Skin of body (tissue), 1 donor: ENCODE measurements at regions not wholly inside any gene's neighbourhood (a gene's known extent, or its start where the extent isn't known, plus 50 kb on each side); places are given as distances from the start of the nearest gene placed in this dataset.

ENCODE experiments used
- DNase-seq: peaks from one replicate; lab custom pipeline; 2025; lab: John Stamatoyannopoulos, UW

DNA sequence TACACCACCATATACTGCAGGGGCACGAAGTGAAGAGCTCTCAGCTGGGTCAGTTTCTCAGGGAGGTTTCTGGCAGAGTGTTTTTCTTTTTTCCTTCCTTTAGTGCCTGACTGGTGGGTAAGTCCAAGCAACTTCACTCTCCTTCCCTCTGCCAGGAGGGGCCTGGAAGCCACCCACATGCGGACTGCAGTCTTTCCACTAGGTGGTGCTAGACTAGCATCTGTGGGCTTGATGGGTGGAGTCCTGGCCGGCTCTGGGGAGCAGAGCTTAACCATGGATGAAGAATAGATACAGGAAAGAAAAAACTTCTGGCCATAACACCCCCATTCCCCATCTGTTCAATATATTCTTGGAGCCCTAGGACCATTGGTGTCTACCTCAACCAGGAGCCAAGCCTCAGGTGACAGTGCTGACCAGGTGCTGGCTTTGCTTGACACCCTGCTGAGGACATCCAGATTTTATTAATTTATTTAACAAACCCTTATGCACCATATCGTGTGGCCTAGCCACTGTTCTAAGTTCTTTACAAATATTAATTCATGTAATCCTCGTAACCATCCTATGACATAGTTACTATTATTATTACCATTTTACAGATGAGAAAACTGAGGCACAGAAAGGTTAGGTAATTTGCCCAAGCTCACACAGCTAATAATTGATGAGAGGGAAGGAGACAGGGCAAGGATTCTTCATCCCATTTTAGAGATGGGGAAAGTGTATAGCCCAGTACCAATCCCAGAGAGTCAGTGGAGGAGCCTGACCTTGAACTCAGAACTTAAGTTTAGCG lies 126.7 kb upstream of the CSF3R start:
- DNase-seq, result no peak

DNA sequence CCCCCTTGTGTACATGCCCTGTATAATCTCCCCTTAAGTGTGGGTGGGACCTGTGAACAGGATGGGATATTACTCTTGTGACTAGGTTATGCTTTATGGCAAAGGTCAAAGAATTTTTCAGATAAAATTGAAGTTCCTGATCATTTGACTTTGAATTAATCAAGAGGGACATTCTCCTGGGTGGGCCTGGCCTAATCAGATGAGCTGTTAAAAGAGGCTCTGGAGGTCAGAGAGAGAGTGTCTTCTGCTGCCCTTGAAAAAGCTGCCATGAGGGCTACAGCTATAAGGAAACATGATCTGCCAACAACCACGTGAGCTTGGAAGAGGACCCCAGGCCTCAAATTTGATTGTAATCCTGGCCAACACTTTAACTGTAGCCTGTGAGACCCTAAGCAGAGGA lies 125.6 kb upstream of the CSF3R start:
- no peak for DNase-seq

DNA sequence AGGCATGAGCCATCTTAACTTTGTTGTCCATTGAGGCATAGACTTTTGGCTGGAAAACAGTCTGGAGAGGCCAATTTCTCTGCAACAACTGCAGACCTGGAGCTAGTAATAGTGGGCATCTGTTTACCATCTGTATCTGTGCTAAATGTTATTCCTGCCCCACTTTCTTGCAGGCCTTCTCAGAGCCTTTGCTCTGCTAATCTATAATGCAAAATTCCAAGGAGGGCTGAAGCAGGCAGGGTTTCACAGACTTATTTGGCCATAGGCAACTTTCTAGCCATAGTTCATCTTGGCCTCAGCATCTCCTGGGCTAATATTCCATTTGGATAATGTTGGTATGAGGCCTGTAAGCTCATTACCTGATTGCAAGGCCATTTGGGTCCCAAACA lies 124.5 kb upstream of the CSF3R start:
- no peak for DNase-seq

DNA sequence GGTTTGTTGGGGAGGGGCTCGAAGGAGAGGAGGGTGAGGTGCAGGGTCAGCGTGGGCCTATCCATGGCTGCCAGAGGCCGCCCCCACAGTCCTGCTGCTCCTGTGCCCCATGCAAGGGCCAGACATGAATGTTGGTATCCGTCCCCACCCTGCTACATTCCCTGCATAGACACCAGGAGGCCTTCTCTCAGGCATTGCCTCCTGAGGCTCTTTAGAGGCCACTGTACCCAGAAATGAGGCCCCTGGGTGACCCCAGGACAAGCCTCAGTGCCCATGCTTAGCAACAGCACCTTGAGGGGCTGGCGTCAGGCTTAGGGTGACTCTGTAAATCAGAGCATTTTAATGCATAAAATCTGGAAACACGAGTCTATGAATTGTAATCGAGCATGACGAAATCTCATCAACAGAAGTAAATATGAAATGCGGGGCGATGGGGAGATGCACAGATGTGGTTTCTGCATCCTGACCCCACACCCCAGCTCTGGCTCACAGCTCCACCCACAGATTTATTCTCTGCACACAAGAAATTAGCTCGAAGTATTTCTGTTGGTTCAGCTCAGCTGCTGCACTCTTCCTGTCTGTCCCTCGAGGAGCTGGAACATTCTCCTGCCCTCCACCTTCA lies 124.0 kb upstream of the CSF3R start:
- no peak for DNase-seq

DNA sequence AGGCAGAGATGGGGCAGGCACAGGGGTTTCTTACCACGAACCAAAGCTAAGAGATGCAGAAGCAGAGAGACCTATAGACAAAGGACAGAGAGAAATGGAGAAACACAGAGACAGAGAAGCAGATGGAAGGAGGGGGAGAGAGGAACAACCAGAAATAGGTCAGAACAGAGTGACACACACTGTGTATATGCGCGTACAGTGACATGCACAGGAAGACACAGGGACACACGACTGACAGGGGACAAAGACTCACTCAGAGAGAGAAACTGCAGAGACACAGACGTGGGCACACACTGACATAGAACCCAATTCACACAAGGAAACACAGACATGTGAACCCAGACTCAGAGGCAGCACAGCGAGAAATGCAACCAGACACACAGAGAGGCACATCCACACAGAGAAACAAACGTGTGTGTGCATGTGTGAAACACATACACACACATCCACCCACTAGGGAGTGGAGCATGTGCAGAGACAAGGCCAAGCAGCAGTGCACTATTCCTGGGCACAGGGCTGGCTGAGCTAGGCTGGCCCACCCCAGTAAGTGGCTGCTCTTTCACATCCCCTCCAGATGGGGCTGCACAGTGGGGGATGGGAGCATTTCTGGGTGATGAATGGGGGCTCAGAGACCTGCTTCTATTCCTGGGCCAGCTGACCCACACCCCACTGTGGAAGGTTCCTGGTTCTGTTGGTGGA lies 123.4 kb upstream of the CSF3R start:
- no peak for DNase-seq

DNA sequence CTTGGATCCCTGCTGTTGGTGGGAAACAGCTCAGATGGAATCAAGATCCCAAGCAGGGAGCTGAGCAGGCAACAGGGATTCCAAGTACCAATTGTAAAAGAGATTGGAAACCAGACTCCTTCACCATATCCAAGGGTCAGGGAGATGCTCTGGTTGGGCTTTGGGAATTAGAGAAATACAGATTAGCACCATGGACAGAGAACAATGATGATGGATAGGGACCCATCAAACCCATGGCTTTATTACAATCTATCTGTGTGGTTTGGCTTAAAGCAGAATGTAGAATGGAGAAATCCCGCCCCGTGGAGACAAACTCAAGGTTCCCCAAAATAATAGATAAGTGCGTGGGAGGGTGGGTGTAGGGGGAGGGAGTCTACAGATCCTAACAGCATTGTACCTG lies 120.7 kb upstream of the CSF3R start:
- DNase-seq, result no peak

DNA sequence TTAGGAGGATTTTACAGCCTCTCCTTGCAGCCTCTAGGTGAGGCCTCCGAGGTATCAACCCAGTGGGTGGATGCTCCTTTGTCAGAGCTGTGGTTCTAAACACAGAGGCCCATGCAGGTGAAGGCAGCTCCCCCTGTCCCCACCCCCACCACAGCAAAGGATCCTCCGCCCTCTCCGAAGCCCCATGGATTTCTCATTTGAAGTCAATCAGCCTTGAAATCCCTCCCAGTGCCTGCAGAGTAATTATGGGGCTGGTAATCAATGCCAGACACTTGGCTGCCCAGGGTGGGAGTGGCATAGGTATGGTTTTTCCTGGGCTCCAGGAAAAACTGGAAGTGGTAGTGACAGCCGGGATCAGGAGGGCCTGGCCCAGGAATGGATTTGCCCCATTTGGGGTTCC lies 119.5 kb upstream of the CSF3R start:
- DNase-seq, result no peak

DNA sequence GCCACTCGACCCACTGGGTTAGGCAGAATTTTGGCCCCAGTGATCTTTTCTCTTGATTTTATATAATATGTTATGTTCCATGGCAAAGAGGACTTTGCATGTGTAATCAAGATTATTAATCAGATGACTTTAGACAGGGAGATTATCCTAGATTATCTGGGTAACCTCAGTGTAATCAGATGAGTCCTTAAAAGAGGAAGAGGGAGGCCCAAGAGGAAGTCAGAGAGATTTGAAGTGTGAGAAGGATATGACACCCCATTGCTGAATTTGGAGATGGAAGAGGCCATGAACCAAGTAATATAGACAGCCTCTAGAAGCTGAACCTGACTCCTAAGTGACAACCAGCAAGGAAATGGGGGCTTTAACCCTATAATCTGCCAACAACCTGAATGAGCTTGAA lies 117.1 kb upstream of the CSF3R start:
- DNase-seq, result no peak

DNA sequence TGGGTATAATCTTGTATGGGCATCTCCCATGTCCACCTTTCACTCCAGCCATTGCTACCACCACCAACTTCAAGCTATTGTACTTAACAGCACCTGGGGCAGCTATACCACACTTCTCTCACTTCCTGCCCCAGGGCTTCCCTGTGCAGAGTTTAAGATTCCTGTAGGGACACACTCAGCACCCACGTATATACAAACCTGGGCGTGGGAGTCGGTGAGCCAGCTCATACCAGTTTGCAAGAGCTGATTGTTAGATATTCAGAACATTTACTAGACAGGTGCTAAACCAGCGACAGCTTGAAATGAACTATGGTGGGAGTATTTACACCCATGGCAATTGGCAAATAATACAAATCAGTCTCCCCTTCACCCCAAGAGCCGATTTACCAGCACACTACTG lies 114.8 kb upstream of the CSF3R start:
- DNase-seq, result no peak

DNA sequence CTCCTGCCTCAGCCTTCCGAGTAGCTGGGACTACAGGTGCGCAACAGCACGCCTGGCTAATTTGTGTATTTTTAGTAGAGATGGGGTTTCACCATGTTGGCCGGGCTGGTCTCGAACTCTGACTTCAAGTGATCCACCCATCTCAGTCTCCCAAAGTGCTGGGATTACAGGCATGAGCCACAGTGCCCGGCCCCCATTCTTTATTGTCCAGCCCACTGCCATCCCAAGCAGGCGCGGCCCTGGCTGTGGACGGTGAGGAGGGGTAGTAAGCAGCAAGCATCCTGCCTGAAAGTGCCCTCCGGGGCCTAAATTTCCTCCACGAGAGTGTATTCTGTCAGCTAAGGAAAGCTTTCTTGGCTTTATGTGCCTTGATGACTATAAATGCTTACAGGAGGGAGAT lies 113.2 kb upstream of the CSF3R start:
- DNase-seq, result no peak

DNA sequence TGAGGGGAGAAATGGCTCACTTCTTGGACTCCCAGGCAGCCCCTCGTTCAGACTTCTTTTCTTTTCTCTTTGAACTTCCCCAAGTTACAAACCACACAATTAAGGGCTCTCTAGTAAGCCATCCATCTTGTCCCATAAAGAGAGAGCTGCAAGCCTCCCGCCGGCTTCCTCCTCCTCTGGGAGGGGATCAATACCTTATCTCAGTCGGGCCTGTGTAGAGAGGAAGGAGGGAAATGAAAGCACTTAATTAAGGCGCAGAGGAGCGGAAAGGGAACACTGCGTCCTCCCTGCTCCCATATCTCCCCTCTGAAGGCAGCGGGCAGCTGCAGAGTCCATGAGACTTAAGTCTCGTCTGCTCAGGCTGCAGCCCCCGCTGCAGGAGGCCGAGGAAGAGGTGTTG lies 112.6 kb upstream of the CSF3R start:
- no peak for DNase-seq

DNA sequence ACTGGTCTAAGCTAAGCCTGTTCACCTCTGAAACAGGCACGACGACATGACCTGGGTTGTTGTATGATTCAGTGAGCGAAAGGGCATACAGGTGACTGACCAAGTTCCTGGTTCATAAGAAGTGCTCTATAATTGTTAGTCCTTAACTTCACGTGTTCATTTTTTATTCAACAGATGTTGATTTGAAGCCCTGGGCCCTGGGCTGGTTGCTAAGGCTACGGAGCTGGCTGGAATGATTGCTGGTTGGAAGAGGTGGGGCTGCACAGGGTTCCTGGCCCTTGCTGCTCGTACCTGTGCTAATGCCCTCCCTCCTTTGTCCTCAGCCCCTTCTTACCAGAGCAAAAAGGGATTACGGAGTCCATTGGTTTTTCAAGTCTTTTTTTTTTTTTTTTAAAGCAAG lies 111.3 kb upstream of the CSF3R start:
- DNase-seq, result no peak

DNA sequence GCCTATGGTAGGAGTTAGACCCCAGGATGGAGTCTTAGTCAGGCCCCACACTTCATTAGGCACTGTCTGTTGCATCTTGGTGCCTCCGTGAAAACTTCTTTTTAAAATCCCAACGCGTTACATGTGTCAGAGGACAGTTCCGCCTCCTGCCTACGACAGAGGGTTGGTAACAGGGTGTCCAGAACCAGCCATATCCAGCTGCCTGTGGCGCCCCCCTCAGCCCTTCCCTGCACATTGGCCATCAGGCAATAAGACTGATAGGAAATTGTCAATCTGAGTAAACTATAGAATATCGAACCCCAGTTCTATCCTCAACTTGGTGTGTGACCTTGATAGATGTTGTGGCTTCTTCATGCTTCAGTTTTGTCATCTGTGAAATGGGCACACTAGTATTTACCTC lies 108.6 kb upstream of the CSF3R start:
- DNase-seq, result no peak

DNA sequence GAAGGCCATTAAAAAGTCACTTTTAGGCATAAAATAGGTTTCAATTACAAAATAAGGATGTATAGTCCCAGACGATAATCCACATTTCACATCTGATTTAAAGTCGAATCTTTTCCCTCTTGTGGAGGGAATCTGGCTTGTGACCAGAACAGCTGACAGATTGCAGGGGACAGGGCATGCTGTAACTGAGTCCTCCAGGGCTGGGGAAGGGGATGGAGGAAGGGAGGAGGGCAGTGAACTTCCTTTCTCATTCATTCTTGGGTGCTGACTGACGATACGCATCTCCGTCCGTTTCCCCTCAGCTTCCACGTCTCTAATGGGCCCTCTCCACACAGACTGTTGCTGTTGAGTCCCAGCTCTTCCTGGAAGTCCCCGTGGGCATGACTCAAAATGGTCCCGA lies 108.1 kb upstream of the CSF3R start:
- DNase-seq, result no peak

DNA sequence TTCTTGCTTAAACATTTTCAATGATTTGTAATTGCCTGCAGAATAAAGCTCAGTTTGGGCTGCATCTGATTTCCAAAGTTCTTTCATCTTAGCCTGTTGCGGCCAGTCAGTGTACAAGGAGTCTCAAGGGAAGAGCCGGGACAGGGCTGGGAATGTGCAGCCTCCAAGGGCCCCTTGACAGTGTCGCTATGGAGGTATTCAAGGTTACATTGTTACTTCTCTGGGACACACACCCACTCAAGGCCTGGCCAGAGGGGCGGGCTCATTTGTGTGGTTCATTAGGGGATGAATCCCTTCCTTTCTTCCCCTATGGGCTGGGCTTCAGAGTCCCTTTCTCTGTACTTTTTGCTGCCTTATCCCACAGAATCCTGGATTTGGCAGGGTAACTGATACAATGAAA lies 107.6 kb upstream of the CSF3R start:
- DNase-seq, result no peak

DNA sequence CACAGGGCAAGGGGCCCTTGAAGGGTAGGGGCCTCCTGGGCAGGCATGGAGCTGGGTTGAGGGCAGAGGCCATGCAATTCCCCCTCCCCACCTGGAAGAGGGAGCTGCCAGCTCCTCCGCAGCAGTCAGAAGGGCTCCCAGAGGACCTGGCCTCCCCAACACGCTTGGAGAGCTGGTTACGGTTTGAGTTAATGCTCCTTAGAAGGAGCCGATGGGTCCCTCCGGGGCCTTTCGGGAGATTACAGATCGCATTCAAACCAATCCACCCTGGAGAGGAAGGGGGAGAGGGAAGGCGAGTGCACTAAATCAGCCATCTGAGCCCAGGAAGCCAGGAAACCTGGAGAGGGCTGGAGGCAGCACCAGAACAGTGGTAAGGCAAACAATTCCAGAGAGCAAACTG lies 106.3 kb upstream of the CSF3R start:
- no peak for DNase-seq

DNA sequence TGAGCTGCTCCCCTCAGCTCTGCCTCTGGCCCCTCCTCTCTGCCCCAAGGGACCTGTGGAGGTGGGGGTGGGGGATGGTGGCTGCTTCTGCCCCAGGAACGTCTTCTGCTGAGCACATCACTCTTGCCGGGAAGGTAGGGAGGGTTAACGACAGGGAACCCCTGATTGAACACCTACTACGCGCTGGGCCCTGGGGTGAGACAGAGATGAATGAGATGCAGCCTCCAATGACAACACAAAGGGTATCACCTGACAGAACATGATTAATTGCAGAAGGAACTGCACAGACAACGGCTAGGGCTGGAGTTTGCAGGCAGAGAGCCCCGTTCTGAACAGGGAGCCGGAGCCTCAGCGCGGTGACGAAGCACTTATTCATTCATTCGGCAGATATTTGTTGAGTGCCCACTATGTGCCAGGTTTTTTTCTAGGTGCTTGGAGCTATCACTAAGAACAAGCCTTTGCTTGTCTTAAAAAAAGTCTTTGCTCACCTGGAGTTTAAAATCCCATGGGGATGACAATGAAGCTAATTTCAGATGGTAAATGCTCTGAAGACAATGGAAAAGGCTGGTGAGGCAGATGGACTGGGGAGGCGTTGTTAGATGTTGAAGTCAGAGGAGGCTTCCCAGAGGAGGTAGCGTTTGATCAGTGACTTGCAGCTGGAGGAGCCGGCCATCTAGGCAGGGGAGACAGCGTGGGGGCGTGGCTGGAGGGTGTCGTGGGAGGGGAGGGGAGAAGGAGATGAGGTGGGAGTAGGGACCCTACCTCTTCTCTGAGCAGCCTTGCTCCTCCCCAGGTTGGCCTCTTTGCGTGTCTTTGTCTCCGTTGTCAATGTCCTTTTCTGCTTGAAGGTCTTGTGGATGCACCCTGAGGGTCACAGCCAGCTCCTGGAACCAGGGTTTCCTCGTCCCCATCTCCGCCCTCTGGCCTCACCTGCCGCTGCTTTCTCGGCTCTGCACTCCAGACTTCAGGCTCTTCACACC lies 103.1 kb upstream of the CSF3R start:
- no peak for DNase-seq

DNA sequence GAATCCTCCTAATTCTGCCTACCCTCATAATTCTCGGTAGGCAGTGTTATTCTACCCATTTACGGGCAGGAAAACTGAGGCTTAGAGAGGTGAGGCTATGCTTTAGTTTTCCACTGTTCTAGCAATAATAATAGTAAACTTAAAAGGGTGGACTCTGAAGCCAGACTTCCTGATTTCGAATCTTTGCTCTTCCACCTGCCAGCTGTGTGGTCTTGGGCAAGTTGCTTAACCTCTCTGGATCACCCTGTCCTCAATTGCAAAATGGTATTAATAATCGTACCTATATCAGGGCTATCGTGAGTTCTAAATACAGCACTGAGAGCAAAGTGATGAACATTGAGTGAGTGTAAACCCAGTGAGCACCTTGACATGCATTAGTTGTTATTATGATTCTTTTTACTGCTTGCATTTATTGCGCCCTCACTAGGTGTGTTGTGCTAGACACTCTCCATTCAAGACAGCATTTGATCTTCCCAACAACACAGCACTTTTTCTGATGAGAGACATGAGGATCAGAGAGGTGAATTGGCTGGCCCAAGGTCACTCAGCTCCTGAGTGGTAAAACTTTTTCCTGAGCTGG lies 102.3 kb upstream of the CSF3R start:
- no peak for DNase-seq

DNA sequence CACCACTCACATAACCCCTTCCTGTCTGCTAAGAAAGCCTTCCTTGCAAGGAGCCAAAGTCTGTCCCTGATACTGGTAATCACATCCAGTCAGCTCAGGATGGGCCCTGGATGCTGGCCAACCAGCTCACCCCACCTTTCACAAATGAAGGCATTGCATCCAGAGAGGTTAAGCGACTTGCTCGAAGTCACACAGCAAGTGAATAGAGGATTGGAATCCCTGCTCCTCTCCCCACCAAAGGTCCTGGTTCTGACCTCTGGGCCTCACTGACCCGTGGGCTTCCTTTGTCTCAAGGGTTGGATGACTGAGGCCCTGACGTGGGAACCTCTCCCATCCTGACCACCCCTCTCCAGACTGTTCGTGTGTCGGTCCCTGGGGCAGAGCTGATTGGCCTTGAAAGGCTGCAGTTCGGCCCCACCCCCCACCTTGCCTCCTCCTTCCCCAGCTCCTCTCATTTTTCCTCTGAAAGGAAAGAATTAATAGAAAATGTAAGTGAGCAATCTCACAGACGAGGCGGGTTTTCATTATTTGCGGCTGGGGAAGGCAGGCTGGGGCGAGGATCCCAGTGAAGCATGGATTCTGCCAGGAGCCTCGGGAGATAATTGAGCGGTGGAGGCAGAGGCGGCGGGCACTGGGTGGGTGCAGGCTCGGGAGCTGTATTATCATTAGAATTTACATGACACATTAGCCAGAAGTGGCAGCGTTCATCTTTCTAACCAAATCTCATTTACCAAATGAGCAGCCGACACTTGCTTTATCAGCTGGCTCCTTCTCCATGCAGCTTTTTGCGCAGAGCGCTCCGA lies 101.5 kb upstream of the CSF3R start:
- DNase-seq, result no peak

DNA sequence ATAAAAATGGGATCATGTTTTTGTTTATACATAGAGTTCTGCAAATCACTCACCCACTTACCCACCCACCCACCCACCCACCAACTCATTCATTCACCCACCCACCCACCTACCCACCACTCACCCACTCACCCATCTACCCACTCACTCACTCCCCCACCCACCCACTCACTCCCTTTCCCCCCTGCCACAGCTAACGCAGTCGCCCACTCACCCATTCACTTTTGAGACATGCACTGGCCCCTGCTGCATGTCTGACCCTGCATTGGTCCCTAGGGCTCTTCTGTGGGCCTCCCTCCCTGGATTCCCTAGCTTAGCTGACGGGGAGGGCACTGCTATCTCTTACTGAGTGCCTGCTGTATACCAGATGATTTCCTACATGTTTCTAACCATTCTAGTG lies 100.4 kb upstream of the CSF3R start:
- DNase-seq, result no peak
